HK-2 (cell line): ENCODE measurements at regions not wholly inside any gene's neighbourhood (a gene's known extent, or its start where the extent isn't known, plus 50 kb on each side); places are given as distances from the start of the nearest gene placed in this dataset.

Source experiments
- DNase-seq: peaks from one replicate; pipeline ENCODE4 v3.0.0-alpha.2; 2018; ENCODE audit not compliant: unreplicated experiment

DNA sequence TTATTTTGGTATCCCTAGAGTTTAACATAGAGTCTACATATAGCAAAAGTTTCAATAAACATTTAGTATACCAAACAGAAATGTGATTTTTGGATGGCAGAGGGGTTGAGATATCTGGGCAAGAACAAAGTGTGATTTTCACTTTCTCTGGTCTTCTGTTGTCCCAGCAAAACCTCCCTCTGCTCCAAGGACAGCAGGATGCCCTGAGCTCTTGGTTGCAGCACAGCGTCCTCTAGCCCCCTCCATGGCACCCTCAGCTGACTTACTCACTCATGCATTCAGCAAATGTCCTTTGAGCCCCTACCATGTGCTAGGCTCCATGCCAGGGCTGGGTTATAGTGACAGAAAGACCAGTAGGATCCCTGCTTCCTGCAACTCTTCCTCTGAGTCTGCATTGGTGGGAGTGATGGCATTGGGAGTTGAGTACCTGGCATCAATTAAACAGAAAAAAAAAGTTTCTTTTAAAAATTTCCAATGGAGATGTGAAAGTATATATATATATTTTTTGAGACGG is 104.8 kb upstream of the UBL3 start:
- DNase-seq = no peak

DNA sequence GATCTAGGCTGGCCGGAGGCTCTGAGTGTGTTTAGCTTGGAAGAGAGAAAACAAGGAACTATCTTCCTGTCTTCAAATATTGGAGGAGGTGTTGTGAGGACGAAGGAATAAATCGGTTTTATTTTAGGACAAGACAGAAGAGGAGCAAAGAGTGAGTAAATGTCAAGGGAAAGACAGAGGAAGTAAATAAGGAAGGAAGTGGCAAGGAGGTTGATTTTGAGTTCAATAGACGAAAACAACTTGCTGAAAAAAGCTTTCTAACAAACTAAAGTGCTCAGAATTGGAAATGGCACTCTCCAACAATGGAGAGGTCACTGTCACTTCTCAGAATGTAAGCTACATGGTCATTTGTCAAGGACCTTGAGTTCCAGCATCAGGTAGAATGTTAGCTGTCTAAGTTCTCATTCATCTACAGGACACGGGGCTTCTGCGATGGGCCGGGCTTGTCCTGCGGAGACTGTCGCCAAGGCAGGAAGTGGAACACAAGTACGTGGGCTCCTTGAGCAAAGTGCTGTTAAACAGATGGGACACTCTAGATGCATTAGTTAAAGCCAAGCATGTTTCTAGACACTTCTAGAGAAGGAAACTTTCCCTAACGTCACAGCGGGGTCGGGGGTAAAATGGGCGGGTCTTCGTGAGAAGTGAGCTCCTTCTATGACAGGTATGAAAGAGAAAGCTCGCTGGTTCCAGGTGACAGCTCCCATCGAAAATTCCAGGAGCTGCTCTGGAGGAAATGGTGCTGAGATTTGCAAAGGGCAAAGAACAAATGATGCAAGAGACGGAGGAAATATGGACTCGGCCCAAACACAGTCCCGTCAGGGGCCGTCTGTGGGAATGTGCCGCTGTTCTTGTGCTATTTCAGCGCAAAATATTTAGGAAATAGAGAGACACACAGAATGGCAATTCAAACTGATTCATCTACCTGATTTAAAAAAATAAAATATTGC is 103.9 kb upstream of the UBL3 start:
- DNase-seq = no peak

DNA sequence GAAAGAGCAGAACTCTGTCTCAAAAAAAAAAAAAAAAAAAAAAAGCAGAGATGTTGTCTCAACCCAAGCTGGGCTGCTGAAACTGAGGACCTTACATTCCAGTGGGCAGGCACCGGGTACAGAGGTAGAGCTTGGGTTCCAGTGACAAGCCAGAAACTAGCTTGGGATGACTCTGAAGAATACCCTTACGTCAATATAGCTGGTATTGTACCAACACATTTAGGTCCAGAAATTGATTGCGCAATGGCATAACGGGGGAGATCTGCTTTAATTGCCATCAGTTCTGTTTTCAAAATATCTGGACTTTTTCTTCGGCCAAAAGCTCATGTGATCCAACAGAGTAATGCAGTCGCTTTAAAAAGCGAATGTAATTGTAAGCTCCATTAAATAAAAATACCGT is 103.1 kb upstream of the UBL3 start:
- no peak for DNase-seq

DNA sequence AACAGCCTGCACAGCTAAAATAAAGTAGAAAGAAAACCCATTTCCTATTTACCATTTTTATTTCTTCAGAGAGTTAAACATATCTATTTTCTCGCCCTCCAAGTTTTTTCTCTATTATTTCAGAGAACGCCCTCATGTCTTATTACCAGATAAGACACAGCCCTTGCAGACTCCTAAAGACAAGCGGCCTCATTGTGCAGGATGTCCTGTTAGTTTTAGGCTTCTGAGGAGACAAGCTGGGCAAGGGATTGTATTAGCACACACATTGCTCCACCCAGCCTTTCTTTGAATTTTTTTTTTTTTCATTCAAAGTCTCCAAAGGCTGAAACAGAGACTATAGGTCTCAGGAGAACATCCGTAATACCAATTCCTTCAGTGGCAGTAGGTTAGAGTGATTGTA is 101.8 kb upstream of the UBL3 start:
- no peak for DNase-seq

DNA sequence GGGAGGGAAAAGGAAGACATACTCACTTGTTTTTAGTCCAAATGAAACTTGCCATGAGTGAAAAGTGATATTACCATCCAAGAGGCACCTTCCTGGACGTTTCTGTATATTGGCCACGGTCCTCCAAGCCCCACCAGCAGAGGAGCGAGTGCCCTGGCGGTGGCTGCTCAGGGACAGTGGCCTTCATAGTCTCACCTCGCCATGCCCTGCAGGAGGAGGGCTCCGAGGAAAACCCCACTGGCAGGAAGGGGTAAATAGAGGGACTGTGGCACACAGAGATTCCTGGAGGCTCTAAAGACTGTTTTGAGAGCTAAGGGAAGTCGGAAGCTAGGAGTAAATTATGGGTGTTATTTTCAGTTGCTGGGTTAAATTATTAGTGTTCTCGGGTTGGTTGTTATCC is 98.4 kb upstream of the UBL3 start:
- no peak for DNase-seq

DNA sequence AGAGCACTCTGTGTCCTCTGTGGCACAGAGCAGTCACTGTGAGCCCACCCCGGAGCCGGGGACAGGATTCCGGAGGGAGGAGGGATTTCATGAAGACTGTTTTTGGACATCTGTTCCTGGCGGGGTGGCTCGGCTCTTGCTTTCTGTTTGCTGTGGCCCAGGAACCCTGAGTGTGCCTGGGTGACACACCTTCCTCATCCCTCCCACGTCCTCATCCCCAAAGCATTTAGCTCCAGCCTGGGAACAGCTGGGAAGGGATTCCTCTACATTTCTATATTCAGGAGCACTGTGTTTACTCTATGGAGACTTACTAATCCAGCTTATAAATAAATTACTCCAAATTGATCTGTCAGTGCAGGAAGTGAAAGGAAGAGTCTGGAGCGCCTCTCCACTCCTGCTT is 97.8 kb upstream of the UBL3 start:
- no peak for DNase-seq

DNA sequence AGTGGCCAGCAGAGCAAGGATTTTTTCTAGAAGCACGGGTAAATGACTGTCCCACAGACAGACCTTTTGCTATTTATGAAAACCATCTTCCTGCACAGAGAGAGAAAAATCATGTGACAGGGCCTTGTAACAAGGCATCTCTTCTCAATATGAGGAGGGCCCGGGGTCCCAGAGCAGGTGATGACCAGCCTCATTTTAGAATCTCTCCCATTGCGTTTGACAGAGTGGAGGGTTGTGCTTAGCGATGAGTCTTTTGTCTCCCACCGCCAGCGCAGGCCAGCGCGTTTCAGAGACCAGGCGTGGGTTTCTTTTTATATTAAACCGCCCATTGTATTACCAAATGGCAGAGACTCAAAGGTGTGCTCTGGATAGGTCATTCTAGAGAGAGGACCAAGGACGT is 97.4 kb upstream of the UBL3 start:
- DNase-seq = no peak

DNA sequence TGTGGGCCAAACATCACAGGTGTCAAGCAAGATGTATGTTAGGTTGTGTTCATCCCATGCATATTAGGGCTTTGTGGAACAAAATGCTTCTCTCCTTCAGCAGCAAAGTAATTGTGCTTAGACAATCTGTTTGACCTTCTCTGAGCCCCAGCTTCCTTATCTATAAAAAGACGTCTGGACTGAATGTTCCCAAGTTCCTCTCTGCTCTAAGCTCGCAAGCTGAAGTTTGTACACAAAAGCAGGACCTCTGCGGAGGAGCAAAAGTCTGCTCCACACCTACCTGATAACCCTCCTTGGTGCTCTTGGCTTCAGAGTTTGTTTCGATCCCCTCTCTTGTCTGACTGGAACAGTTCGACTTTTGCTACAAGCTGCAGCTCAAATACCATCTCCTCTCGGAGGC is 95.7 kb upstream of the UBL3 start:
- no peak for DNase-seq

DNA sequence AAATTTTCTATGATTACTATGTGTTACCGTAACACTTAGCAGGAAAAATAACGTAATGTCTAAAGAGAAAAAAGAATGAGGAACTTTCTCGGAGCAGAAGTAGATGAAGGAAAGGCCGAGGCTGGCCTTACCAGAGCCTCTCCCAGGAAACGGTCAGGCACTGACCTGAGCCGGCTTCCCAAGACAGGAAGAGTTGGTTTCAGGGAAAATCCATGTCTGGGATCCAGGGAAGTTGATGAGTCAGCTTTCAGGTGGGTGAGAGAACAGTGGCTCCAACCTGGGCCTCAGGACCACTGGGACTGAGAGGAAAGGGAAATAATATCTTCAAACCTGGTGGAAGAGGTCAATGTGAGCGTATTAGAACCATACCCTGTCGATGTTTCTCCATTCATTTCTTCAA is 93.3 kb upstream of the UBL3 start:
- DNase-seq = no peak

DNA sequence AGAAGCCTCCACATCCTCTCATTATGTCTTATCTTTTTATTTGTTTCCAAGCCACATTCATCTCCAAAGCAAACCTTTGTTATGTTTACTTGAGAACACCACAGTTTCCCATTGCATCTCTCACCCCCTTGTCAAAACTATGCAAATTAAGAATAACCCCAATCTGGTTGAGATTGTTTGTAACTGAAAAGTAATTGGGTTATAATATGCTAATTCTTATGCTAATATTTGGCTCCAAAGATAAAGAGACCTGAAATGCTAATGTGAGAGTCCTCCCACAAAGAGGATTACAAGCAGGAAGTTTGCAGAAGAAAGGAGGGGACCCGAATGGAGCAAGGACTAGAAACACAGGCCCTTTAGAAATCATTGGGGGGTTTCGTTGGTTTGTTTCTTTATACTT is 92.9 kb upstream of the UBL3 start:
- no peak for DNase-seq

DNA sequence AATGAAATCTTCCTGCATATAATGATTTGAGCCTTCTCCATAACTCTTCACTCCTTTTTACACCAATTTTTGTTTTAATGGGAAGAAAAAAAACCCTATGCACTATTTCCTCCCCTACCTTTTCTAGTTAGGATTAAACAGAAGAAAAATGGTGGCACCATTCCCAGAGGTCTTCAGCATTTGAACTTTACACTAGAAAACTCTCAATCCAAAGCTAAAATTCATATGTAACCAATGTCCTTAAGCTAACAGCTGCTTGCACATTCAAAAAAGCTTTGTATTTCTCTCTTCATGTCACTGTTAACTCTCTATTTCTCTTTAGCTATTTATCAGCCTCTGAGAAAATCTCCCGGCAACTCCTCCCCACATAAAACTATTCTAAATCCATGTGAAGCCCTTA is 90.3 kb upstream of the UBL3 start:
- DNase-seq = no peak

DNA sequence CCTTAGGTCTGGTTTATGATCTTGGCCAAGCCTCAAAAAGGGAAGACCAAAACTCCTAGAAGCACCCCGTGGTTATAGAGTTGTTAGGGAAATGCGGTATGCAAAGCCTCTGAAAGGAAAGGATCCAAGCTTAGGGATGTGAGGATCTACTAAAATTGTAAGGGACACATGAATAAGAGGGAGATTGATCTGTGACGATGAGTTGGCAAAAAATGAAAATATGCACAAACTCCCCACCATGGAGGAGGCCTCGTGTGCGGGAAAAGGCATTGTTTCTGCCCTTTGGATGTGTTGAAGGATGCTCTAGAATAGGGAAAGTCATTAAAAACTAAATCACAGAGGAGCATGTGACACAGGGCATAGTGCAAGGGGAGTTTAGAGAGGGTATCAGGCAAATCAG is 88.7 kb upstream of the UBL3 start:
- no peak for DNase-seq

DNA sequence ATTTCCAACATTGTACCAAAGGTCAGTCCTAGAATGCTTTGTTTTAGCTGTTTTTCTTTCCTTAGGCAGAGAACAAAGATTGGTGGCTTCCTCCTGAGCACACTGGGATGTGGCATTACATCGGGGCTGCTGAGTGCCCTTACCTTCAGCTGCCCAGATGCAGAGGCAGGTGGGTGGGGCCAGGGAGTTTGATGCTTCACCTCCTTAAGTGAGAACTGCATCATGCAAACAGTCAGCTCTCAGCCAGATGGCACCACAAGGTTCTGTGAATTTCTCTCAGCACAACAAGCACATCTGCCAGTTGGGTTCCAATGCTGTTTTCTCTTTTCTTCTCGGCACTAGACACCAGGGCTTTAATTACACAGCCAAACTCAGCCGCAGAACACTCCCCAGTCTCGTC is 87.4 kb upstream of the UBL3 start:
- no peak for DNase-seq

DNA sequence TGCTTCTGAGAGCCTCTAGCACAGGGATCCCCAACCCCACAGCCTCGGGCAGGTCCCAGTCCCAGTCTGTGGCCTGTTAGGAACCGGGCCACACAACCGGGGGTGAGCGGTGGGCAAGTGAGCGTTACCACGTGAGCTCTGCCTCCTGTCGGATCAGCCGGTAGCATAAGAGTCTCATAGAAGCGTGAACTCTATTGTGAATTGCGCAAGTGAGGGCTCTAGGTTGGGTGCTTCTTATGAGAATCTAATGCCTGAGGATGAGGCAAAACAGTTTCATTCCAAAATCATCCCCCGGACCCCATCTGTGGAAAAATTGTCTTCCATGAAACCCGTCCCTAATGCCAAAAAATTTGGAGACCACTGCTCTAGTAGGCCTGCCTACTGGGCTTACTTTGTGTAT is 87.0 kb upstream of the UBL3 start:
- DNase-seq = no peak

DNA sequence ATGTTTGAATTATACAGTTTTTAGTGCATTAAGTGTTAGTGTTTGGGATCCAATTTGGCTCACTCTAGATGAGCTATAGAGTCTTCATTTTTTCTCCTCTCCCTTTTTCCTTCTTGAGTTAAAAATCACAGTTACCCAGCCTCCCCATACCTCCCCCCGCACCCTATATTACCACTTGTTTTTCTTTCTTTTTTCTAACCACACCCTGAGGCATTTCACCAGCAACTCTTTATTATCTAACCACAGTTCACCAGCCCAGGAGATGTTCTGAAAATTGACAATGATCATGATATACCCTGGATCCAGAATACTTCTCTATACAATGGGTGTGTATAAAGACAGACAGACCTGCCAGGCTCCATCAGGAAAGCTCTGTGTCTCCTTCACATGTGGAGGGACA is 86.5 kb upstream of the UBL3 start:
- DNase-seq = no peak

DNA sequence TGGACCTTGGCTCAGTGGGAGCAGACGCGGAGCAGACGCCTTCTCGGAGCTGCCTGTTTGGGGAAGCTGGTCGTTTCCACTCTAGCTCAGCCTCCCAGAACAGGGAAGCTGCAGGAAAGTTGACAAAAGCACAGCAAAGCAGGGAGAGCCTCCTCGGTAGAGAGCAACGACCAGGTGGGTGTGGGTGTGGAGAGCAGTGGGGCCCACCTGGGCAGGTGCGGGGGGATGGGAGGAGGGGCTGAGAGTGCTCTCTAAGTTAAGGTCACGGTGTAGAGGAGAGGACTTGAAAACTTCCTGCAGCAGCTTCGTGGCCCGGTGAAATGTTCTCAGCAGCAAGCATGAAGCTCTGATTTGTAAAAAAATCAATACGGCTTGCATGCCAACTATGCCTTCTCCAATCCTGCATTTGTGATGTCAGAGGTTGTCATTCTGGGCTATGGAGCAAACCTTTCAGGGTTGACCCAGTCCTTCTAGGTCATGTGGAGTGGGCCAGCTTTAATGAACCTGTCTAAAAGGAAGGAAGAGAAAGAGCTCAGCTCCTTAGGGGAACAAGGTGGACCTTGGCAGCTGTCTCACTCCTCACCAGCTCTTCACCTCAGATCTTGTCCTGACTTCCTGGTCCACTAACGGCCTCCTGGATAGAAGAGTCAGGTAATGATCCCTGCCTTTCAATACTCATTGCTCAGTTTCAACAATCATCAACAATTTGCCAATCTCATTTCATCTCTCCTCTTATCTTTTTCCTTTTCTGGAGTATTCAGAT is 85.8 kb upstream of the UBL3 start:
- DNase-seq = no peak

DNA sequence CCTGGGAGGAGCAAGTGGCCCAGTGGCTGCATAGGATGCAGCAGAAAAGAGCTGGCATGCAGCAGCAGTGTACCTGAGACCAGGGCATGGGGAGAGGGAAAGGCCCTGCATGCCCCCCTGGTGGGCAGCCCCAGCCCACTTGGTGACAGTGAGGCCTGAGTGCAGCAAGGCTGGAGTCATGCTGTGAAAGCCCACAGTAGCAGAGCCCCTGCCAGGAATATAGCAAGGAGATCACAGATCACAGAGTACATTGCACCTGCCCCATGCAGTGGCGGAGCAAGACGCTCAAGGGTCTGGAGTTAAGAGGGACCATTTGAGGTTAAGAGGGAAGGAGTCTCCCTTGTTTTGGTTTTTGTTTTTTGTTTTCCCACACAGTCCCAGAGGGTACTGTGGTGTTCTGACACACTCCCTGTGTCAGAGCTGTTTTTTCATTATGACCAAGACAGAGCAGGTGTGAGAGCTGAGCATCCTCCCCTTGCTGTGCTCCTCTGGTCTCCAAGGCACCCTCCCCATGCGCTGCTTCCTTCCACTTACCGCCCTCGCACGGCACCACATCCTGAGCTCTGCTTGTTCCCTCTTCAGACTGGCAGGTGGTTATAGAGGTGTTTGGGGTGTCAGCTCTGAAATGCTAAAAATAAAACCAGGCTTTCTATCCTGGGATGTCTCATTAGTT is 85.0 kb upstream of the UBL3 start:
- DNase-seq = no peak

DNA sequence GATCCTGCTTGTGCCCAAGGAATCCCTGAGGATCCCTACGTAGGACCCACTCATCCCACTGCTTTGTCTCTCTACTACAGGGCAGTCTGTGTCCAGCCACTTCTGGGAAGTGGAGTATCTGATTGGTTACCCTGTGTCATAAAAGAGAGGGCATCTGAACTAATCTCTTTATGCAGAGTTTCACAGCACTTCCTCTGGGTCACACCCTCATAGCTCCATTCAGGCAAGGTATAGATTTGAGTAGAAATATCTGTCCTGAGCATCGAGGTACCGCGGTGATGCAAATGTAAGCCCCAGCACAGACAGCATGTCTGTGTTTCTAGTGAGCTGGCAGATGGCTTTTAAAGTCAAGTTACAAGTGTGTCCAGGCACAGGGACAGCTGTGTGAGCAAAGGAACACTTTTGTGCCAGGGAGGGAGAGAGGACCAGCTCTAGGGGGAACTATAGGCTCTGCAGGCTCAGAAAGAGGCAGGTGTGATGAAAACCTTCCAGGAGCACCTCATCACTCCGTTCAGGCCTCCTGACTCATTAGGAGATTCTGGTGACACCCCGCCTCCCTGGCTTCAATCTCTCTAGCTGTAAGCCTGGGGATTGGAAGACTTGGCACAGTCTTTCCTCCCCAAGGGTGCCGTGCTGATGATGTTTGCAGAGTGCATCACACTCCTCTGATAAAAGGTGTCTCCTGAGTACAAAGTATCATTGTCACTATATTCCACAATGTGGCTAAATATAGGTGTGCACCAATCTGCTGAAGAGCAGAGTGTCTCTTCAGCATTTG is 84.3 kb upstream of the UBL3 start:
- no peak for DNase-seq

DNA sequence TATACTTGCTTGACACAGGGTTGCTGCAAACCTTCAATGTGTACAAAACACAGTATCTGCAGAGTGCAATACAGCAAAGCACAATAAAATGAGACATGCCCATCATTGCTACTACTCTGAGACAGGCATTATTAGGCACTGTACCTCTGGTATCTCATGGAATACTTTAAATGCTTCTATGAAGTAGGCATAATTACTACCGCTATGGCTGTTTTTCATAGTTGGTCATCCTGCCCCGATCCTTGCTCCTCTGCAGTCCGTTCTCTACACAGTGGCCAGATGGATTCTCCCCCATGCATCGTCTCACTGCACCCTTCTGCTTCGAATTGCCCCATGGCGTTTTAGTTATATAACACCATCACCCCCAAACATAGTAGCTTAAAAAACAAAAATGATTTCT is 83.0 kb upstream of the UBL3 start:
- DNase-seq = no peak

DNA sequence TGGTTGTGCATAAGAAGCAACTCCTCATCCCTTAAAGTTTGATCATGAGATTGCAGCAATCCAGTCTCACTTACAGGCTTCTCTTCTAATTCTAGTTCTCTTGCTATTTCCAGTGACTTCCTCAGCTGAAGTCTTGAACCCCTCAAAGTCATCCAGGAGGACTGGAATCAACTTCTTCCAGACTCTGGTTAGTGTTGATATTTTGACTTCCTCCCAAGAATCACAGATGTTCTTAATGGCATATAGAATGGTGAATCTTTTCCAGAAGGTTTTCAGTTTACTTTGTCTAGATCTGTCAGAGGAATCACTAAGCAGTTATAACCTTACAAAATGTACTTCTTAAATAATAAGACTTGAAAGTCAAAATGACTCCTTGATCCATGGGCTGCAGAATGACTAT is 81.3 kb upstream of the UBL3 start:
- no peak for DNase-seq

DNA sequence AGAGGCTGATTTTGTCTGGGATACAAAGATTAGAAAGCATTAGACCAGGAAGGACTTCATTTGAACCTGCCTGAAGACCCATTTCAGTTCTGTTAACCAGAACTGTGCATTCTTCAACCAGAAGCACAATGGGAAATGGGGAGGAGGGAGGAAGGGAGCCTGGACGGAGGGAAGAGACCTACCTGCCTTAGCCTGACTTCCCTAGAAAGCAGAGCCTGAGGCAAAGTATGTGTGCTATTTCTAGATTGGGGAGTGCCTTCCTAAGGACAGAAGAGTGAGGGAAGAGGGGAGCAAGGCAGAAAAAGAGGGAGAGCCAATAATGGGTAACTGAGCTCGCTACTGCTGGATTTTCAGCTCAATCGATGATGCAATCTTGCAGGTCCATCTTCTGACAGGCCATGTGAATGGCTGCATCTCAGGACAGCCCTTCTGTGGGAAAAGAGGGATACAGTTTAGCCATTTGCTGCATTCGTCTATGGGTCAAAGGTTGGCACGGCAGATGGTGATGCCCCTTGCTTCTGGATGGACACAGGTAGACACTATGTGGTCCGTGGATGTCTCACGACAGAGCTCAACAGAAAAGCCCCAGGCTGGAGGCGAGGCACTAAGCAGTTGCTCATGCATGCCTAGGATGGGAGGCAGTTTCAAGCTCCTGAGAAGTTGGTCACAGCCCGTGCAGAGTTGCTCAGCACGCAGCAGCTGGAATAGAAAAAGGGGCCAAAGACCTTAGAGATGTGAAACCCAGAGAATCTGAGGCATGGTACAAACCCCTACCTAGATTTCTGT is 78.8 kb upstream of the UBL3 start:
- no peak for DNase-seq
